Caco-2 (cell line): ENCODE measurements at regions not wholly inside any gene's neighbourhood (a gene's known extent, or its start where the extent isn't known, plus 50 kb on each side); places are given as distances from the start of the nearest gene placed in this dataset.
"Not testable (repeated sequence)": the region's sequence is repeated elsewhere in the genome, so short reads cannot be mapped to it uniquely, and the experiment has no call there.

Source experiments
- BruUV-seq: library from RNA; stranded (reverse); fragments of 400-500 nt; replicated peaks from 2 replicates; lab custom pipeline; 2021; lab: Mats Ljungman, UMichigan
- CTCF ChIA-PET: fragments of 300-600 bp; sonication (Branson Sonifier 250); formaldehyde crosslinking; loops from one replicate; lab custom pipeline; 2022; ENCODE audit warnings: antibody characterized with exemption; lab: Charles Lee
- POLR2A ChIA-PET: fragments of 300-600 bp; sonication (Branson Sonifier 250); formaldehyde crosslinking; loops from one replicate; lab custom pipeline; 2022; ENCODE audit warnings: antibody characterized with exemption; lab: Charles Lee
- DNase-seq, 2 experiments: peaks; one replicate each; pipeline versions ENCODE4 v3.0.0 to v3.0.0-alpha.2; 2020 to 2022
- H3K27me3 ChIP-seq: replicated peaks from 2 replicates; pipeline ENCODE4 v1.6.0; 2011; ENCODE audit warnings: low read length; ENCODE audit not compliant: control insufficient read depth, insufficient read depth
- H3K36me3 ChIP-seq: 2 replicates; pipeline ENCODE4 v1.5.1; 2011; ENCODE audit warnings: low read length; ENCODE audit not compliant: control insufficient read depth, insufficient read depth
- H3K4me1 ChIP-seq: fragments of 250-450 bp; sonication (Bioruptor Pico); 2 replicates; pipeline ENCODE4 v1.5.1; 2020; ENCODE audit warnings: mild to moderate bottlenecking
- H3K4me3 ChIP-seq: 2 replicates; pipeline ENCODE4 v1.5.1; 2011; ENCODE audit warnings: low read depth, mild to moderate bottlenecking, control low read depth, low read length
- H3K9me3 ChIP-seq: fragments of 250-450 bp; sonication (Bioruptor Pico); 2 replicates; pipeline ENCODE4 v1.5.1; 2020; ENCODE audit warnings: mild to moderate bottlenecking, moderate library complexity
- H3K27ac Mint-ChIP-seq: one replicate; pipeline ENCODE4 v1.8.0; 2022; ENCODE audit warnings: mixed read lengths; ENCODE audit not compliant: unreplicated experiment
- H3K27me3 Mint-ChIP-seq: one replicate; pipeline ENCODE4 v1.8.0; 2022; ENCODE audit warnings: mixed read lengths; ENCODE audit not compliant: insufficient read depth, unreplicated experiment
- H3K36me3 Mint-ChIP-seq: one replicate; pipeline ENCODE4 v1.8.0; 2022; ENCODE audit warnings: mild to moderate bottlenecking, mixed read lengths; ENCODE audit not compliant: insufficient read depth, unreplicated experiment
- H3K4me1 Mint-ChIP-seq: one replicate; pipeline ENCODE4 v1.8.0; 2022; ENCODE audit warnings: low read depth, mixed read lengths; ENCODE audit not compliant: unreplicated experiment
- H3K4me3 Mint-ChIP-seq: one replicate; pipeline ENCODE4 v1.8.0; 2022; ENCODE audit warnings: mild to moderate bottlenecking, moderate library complexity, mixed read lengths; ENCODE audit not compliant: unreplicated experiment
- H3K9me3 Mint-ChIP-seq: one replicate; pipeline ENCODE4 v1.8.0; 2022; ENCODE audit warnings: mixed read lengths; ENCODE audit not compliant: unreplicated experiment
- intact Hi-C: fragments of 100-400 bp; cut with micrococcal nuclease; formaldehyde crosslinking; loops from one replicate; pipeline ENCODE4 v1.10.0; 2022; ENCODE audit not compliant: unreplicated experiment
- TF ChIP-seq, protein P1 (sequence below), 2 experiments: fragments of 200-600 bp in 1 of 2; IDR thresholded peaks; 1 replicate in 1 of 2; 2 replicates in 1 of 2; pipeline versions ENCODE4 v1.5.1 to v1.8.0; 2011 to 2022; ENCODE audit warnings: antibody characterized with exemption in 1 of 2, control low read depth in 1 of 2, inconsistent platforms in 1 of 2, low read depth in 1 of 2, low read length in 1 of 2, mild to moderate bottlenecking in 1 of 2, moderate library complexity in 1 of 2; ENCODE audit not compliant: insufficient read depth in 1 of 2, severe bottlenecking in 1 of 2, unreplicated experiment in 1 of 2

DNA sequence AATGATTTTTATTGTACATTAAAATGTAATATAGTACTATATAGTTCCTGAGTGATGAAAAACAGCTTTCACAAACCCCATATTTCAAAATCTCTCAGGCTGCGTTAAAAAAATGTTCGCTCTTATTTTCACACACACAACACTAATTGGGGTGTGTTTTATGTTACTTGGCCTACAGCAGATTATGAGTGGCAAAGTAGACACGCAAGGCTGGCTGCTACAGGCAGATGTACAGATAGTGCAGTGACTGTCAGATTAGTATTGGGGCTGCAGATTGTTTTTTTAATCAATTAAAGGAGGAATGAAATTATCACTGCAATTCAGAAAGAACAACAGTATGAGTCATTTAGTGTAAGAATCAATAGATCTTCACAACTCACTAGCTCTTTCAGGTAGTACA, 65.2 kb upstream of the ICA1 start:
- TF ChIP-seq, protein P1, sequence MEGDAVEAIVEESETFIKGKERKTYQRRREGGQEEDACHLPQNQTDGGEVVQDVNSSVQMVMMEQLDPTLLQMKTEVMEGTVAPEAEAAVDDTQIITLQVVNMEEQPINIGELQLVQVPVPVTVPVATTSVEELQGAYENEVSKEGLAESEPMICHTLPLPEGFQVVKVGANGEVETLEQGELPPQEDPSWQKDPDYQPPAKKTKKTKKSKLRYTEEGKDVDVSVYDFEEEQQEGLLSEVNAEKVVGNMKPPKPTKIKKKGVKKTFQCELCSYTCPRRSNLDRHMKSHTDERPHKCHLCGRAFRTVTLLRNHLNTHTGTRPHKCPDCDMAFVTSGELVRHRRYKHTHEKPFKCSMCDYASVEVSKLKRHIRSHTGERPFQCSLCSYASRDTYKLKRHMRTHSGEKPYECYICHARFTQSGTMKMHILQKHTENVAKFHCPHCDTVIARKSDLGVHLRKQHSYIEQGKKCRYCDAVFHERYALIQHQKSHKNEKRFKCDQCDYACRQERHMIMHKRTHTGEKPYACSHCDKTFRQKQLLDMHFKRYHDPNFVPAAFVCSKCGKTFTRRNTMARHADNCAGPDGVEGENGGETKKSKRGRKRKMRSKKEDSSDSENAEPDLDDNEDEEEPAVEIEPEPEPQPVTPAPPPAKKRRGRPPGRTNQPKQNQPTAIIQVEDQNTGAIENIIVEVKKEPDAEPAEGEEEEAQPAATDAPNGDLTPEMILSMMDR (IDR thresholded peaks at IDR 0.05; ENCODE audit: insufficient read depth in 1 of 2, low read depth in 1 of 2, low read length in 1 of 2, severe bottlenecking in 1 of 2, unreplicated experiment in 1 of 2) = no peak
- Mint-ChIP-seq H3K9me3 (no peaks in the 10 kb centered on the region), H3K36me3 (no peaks in the 10 kb centered on the region), H3K4me3 (no peak overlapping the region), H3K27me3 (no peaks in the 10 kb centered on the region), H3K4me1 (peaks cover 13% of the 10 kb centered on the region), H3K27ac (no peak overlapping the region)
- intact Hi-C loops = no loop called here
- Histone ChIP-seq H3K9me3 (no peaks in the 10 kb centered on the region), H3K4me1 (peaks cover 8% of the 10 kb centered on the region), H3K27me3 (no peaks in the 10 kb centered on the region), H3K36me3 (no peaks in the 10 kb centered on the region), H3K4me3 (no peak overlapping the region)
- no TSS peak for BruUV-seq
- ChIA-PET POLR2A (no interaction called here), CTCF (no interaction called here)
- DNase-seq = no peak

DNA sequence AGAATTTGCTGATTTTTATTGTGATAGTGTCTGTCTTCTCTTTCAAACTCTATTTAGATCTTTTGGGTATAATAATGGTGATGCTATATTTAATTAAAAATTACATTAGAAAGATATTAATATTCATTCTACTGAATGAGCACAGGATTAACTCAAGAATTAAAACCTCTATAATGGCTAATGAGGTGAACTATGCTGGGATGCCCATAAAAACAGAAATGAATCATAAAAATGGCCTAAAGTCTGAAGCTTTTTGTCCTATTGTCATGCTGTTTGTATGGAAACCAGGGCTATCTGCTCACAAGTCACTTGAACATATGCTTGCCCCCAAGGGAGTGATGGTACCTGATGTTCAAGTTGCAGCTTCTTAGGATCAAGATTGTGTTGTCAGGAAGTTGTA, 76.2 kb upstream of the ICA1 start:
- no TSS peak for BruUV-seq
- H3K4me3 Mint-ChIP-seq = no peak overlapping the region
- peaks cover 6% of the 10 kb centered on the region for H3K4me1 Mint-ChIP-seq
- H3K4me3 ChIP-seq = no peak overlapping the region
- no peaks in the 10 kb centered on the region for H3K27me3 ChIP-seq
- intact Hi-C loops = no loop called here
- no peaks in the 10 kb centered on the region for H3K9me3 ChIP-seq
- H3K4me1 ChIP-seq = no peaks in the 10 kb centered on the region
- peaks cover 6% of the 10 kb centered on the region for H3K36me3 Mint-ChIP-seq
- TF ChIP-seq, protein P1 (IDR thresholded peaks at IDR 0.05; ENCODE audit: insufficient read depth in 1 of 2, low read depth in 1 of 2, low read length in 1 of 2, severe bottlenecking in 1 of 2, unreplicated experiment in 1 of 2) = no peak
- CTCF ChIA-PET = no interaction called here
- no peak for DNase-seq
- H3K9me3 Mint-ChIP-seq = no peaks in the 10 kb centered on the region
- no peak overlapping the region for H3K27ac Mint-ChIP-seq
- POLR2A ChIA-PET = no interaction called here
- no peaks in the 10 kb centered on the region for H3K27me3 Mint-ChIP-seq
- no peaks in the 10 kb centered on the region; the same call in 1 of the 2 replicates for H3K36me3 ChIP-seq

DNA sequence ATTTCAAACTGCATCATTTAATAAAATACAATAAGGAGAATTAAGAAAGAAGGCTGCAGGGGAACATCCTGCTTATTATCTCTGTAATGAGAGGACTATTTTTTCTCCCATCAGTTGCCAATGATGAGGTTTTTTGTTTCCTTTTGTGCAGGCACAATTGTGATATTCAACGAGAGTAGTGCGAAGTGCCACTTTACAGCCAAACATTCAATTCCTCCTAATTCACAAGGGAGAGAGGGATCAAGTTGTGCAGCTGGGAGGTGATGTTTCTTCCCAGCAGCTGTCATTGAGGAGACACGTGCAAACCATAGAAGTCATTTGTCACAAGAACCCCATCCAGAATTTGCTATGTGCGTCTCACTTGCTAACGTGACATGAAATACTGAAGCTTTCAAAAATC, 81.6 kb upstream of the ICA1 start:
- Histone ChIP-seq H3K4me1 (no peaks in the 10 kb centered on the region), H3K4me3 (no peak overlapping the region), H3K27me3 (no peaks in the 10 kb centered on the region), H3K9me3 (peaks cover 6% of the 10 kb centered on the region; the same call in 1 of the 2 replicates), H3K36me3 (no peaks in the 10 kb centered on the region; the same call in 1 of the 2 replicates)
- BruUV-seq = no TSS peak
- intact Hi-C loops = no loop called here
- ChIA-PET CTCF (no interaction called here), POLR2A (no interaction called here)
- H3K27ac Mint-ChIP-seq = no peak overlapping the region
- H3K36me3 Mint-ChIP-seq = peaks cover 12% of the 10 kb centered on the region
- H3K4me1 Mint-ChIP-seq = peaks cover 6% of the 10 kb centered on the region
- H3K9me3 Mint-ChIP-seq = peaks cover 12% of the 10 kb centered on the region
- H3K4me3 Mint-ChIP-seq = no peak overlapping the region
- TF ChIP-seq, protein P1 (IDR thresholded peaks at IDR 0.05; ENCODE audit: insufficient read depth in 1 of 2, low read depth in 1 of 2, low read length in 1 of 2, severe bottlenecking in 1 of 2, unreplicated experiment in 1 of 2) = no peak
- no peaks in the 10 kb centered on the region for H3K27me3 Mint-ChIP-seq
- no peak for DNase-seq

DNA sequence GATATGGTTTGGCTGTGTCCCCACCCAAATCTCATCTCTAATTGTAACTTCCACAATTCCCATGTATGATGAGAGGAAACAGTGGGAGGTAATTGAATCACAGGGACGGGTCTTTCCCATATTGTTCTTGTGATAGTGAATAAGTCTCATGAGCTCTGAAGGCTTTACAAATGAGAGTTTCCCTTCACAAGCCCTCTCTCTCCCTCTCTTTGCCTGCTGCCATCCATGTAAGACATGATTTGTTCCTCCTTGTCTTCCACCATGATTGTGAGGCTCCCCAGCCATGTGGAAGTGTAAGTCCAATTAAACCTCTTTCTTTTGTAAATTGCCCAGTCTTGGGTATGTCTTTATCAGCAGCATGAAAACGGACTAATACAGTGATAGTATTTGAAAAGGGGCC, 85.4 kb upstream of the ICA1 start:
- H3K27ac Mint-ChIP-seq, H3K4me3 ChIP-seq, POLR2A ChIA-PET, DNase-seq, H3K4me1 Mint-ChIP-seq, H3K27me3 ChIP-seq, CTCF ChIA-PET, H3K4me3 Mint-ChIP-seq, H3K9me3 ChIP-seq, H3K36me3 ChIP-seq, H3K4me1 ChIP-seq, H3K36me3 Mint-ChIP-seq, intact Hi-C loops, H3K27me3 Mint-ChIP-seq, BruUV-seq: not testable (repeated sequence)
- H3K9me3 Mint-ChIP-seq = peaks cover 12% of the 10 kb centered on the region

DNA sequence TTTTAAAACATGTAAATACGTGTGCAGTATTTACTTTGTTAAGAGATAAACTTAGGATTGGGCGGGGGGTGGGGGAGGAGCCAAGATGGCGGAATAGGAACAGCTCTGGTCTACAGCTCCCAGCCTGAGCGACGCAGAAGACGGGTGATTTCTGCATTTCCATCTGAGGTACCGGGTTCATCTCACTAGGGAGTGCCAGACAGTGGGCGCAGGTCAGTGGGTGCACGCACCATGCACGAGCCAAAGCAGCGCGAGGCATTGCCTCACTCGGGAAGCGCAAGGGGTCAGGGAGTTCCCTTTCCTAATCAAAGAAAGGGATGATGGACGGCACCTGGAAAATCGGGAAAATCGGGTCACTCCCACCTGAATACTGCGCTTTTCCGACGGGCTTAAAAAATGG, 81.8 kb upstream of the NXPH1 start:
- Mint-ChIP-seq H3K9me3 (peaks cover 12% of the 10 kb centered on the region), H3K27ac (peak overlapping the region; percentile 94), H3K4me3 (peak overlapping the region; percentile 88)
- H3K9me3 ChIP-seq, H3K4me1 Mint-ChIP-seq, H3K4me1 ChIP-seq, BruUV-seq, H3K36me3 Mint-ChIP-seq, H3K27me3 Mint-ChIP-seq, POLR2A ChIA-PET, H3K36me3 ChIP-seq, intact Hi-C loops, H3K27me3 ChIP-seq: not testable (repeated sequence)
- DNase-seq = peak in 1 of 2 experiments; percentile 42
- H3K4me3 ChIP-seq = peak overlapping the region; percentile 44
- CTCF ChIA-PET = interaction anchor here (0.7 kb wide), 1 partner anchor 90 kb away, joined by 3 read pairs; no protein-coding TSS in a partner anchor
